Loucy (cell line): ENCODE measurements at regions not wholly inside any gene's neighbourhood (a gene's known extent, or its start where the extent isn't known, plus 50 kb on each side); places are given as distances from the start of the nearest gene placed in this dataset.

Source experiments
- EZH2phosphoT487 ChIP-seq: fragments of 200-600 bp; IDR thresholded peaks from 2 replicates; pipeline ENCODE4 v1.6.1; 2018; ENCODE audit warnings: antibody characterized with exemption, mild to moderate bottlenecking, moderate library complexity, borderline replicate concordance
- TF ChIP-seq, protein P1 (sequence below): fragments of 200-600 bp; sonication (generic); conservative IDR thresholded peaks from 2 replicates; pipeline ENCODE4 v1.5.1; 2014; ENCODE audit warnings: mild to moderate bottlenecking, antibody characterized with exemption, low read length

DNA sequence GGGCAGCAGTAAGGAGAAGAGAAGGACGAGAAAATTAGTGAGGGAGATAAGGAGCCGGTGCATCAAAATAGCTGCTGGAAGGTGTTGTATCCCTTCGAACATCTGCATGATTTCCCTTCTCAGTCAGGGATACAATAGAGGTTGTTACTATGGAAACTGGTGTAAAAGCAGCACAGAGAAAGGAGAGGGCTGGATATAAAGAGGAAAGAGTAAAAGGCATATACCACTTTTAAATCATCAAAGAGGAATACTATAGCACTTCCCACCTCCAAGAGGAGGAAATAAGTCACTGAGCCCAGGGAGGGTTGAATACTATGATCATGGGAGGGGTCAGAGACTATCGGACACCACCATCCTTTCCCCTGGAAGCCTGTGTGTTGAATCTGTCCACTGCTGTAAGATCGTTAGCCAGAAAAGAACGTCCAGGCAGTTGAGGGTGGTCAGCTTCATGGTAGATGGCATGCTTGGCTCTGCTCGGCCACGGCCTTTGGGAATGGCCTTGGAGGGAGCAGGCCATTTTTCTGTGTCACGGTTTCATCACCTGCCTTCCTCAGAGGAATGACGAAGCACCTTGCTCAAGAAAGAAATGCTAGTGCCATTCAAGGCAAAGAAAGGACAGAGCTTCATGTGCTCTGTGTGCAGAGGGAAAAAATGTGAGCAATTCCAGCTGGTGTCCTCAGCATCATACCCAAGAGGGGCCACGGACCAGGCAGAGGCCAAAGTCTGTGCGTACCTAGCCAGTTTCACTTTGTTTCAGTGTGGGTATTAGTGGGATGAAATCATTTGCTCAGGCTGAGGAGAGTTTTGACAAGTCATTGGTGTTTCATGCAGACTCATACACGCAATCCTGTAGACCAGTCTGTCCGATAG lies 64.2 kb downstream of the IRF2BP2 start:
- TF ChIP-seq, protein P1, sequence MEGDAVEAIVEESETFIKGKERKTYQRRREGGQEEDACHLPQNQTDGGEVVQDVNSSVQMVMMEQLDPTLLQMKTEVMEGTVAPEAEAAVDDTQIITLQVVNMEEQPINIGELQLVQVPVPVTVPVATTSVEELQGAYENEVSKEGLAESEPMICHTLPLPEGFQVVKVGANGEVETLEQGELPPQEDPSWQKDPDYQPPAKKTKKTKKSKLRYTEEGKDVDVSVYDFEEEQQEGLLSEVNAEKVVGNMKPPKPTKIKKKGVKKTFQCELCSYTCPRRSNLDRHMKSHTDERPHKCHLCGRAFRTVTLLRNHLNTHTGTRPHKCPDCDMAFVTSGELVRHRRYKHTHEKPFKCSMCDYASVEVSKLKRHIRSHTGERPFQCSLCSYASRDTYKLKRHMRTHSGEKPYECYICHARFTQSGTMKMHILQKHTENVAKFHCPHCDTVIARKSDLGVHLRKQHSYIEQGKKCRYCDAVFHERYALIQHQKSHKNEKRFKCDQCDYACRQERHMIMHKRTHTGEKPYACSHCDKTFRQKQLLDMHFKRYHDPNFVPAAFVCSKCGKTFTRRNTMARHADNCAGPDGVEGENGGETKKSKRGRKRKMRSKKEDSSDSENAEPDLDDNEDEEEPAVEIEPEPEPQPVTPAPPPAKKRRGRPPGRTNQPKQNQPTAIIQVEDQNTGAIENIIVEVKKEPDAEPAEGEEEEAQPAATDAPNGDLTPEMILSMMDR, result no peak
- TF ChIP-seq EZH2phosphoT487, result no peak
